ENCODE measurements at regions not wholly inside any gene's neighbourhood (a gene's known extent, or its start where the extent isn't known, plus 50 kb on each side); places are given as distances from the start of the nearest gene placed in this dataset.

DNA sequence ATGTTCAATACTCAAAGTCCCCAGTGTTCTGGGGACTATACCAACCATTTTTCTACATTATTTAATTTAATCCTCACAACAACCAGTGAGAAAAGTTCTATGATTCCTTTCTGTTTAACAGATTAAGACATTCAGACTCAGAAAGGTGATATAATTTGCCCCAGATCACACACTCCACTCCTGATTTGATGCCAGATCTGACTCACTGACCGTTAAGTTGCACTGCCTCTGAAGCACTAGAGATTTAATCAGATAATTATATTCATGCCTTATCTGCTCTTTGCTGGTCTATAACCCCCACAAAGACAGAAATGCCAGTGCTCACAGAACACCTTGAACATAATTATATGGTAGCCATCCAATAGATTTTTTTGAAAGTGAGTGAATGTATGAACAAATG lies 501.0 kb downstream of the IGSF11 start:
- TF ChIP-seq, protein P1, sequence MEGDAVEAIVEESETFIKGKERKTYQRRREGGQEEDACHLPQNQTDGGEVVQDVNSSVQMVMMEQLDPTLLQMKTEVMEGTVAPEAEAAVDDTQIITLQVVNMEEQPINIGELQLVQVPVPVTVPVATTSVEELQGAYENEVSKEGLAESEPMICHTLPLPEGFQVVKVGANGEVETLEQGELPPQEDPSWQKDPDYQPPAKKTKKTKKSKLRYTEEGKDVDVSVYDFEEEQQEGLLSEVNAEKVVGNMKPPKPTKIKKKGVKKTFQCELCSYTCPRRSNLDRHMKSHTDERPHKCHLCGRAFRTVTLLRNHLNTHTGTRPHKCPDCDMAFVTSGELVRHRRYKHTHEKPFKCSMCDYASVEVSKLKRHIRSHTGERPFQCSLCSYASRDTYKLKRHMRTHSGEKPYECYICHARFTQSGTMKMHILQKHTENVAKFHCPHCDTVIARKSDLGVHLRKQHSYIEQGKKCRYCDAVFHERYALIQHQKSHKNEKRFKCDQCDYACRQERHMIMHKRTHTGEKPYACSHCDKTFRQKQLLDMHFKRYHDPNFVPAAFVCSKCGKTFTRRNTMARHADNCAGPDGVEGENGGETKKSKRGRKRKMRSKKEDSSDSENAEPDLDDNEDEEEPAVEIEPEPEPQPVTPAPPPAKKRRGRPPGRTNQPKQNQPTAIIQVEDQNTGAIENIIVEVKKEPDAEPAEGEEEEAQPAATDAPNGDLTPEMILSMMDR (IDR thresholded peaks at IDR 0.05) = no peak
- no peak for TF ChIP-seq POLR2A (IDR thresholded peaks at IDR 0.05)
- no peak for TF ChIP-seq POLR2AphosphoS5 (IDR thresholded peaks at IDR 0.05)

Measured in transverse colon (tissue), 4 donors.